ENCODE measurements at regions not wholly inside any gene's neighbourhood (a gene's known extent, or its start where the extent isn't known, plus 50 kb on each side); places are given as distances from the start of the nearest gene placed in this dataset.

- H3K27me3 ChIP-seq (replicated peaks in 1 of 2; ENCODE audit: control insufficient read depth in 2 of 2, insufficient read depth in 2 of 2, low read length in 1 of 2): no peaks in the 10 kb centered on the region
- no peaks in the 10 kb centered on the region for H3K79me2 ChIP-seq (ENCODE audit: control insufficient read depth, insufficient read depth, low read length)
- H3K4me3 ChIP-seq: no peak overlapping the region
- FAIRE-seq (no peak), ATAC-seq (no peak), DNase-seq (ENCODE audit: low read depth, low spot score) (no peak)
- no peaks in the 10 kb centered on the region for H3K9me3 ChIP-seq (replicated peaks; ENCODE audit: control insufficient read depth, insufficient read depth, low read length)
- H3K4me1 ChIP-seq (ENCODE audit: control insufficient read depth, insufficient read depth, low read length): no peaks in the 10 kb centered on the region
- H3K9ac ChIP-seq (ENCODE audit: control insufficient read depth, insufficient read depth, low read length): no peak overlapping the region
- no peak overlapping the region for H3K4me2 ChIP-seq (ENCODE audit: control insufficient read depth, insufficient read depth)
- TF ChIP-seq MYC (IDR thresholded peaks at IDR 0.05; ENCODE audit: insufficient read depth, insufficient read length, insufficient replicate concordance, low read length, severe bottlenecking): no peak
- no peak for TF ChIP-seq ASH2L (IDR thresholded peaks at IDR 0.05; ENCODE audit: borderline replicate concordance, low read depth)
- ChIA-PET SMC1A (ENCODE audit: uncharacterized antibody, unreplicated experiment) (no interaction called here), POLR2A (no interaction called here), CTCF (no interaction called here), RAD21 (ENCODE audit: unreplicated experiment) (no interaction called here)
- no peak overlapping the region for H2AFZ ChIP-seq (ENCODE audit: control insufficient read depth, low read depth, low read length)
- in situ Hi-C loops (cut with MboI) (no loop called here), intact Hi-C loops (cut with micrococcal nuclease; ENCODE audit: unreplicated experiment) (no loop called here)
- no peaks in the 10 kb centered on the region for H4K20me1 ChIP-seq (ENCODE audit: control insufficient read depth, insufficient read depth)
- no TSS peak for BruUV-seq (replicated peaks)
- no peak overlapping the region for H3K27ac ChIP-seq (ENCODE audit: control insufficient read depth, insufficient read depth)
- no peaks in the 10 kb centered on the region for H3K36me3 ChIP-seq (ENCODE audit: control insufficient read depth in 2 of 2, insufficient read depth in 2 of 2, low read length in 1 of 2)
These were observed 1328.7 kb upstream of the RAG2 start for GRCh38 chr11:37926772-37927171.

GRCh38 chr11:37916331-37916730, 1318.3 kb upstream of the RAG2 start:
- RAD21 ChIA-PET (ENCODE audit: unreplicated experiment): no interaction called here
- H3K9me3 ChIP-seq (replicated peaks; ENCODE audit: control insufficient read depth, insufficient read depth, low read length): no peaks in the 10 kb centered on the region
- no peak overlapping the region for H2AFZ ChIP-seq (ENCODE audit: control insufficient read depth, low read depth, low read length)
- no peak overlapping the region for H3K9ac ChIP-seq (ENCODE audit: control insufficient read depth, insufficient read depth, low read length)
- no TSS peak for BruUV-seq (replicated peaks)
- FAIRE-seq (no peak), DNase-seq (ENCODE audit: low read depth, low spot score) (no peak), ATAC-seq (no peak)
- intact Hi-C loops (cut with micrococcal nuclease; ENCODE audit: unreplicated experiment): no loop called here
- no peak overlapping the region for H3K27ac ChIP-seq (ENCODE audit: control insufficient read depth, insufficient read depth)
- SMC1A ChIA-PET (ENCODE audit: uncharacterized antibody, unreplicated experiment): no interaction called here
- no peaks in the 10 kb centered on the region for H3K36me3 ChIP-seq (ENCODE audit: control insufficient read depth in 2 of 2, insufficient read depth in 2 of 2, low read length in 1 of 2)
- H3K4me3 ChIP-seq: no peak overlapping the region
- CTCF ChIA-PET: interaction anchor here (0.5 to 1.1 kb wide), 2 partner anchors 833 to 875 kb away, joined by 3 read pairs; no protein-coding TSS in a partner anchor
- H3K79me2 ChIP-seq (ENCODE audit: control insufficient read depth, insufficient read depth, low read length): no peaks in the 10 kb centered on the region
- no peaks in the 10 kb centered on the region for H3K27me3 ChIP-seq (replicated peaks in 1 of 2; ENCODE audit: control insufficient read depth in 2 of 2, insufficient read depth in 2 of 2, low read length in 1 of 2)
- no peaks in the 10 kb centered on the region for H4K20me1 ChIP-seq (ENCODE audit: control insufficient read depth, insufficient read depth)
- in situ Hi-C loops (cut with MboI): no loop called here
- no peak overlapping the region for H3K4me2 ChIP-seq (ENCODE audit: control insufficient read depth, insufficient read depth)
- no peaks in the 10 kb centered on the region for H3K4me1 ChIP-seq (ENCODE audit: control insufficient read depth, insufficient read depth, low read length)
- POLR2A ChIA-PET: no interaction called here
- no peak for TF ChIP-seq REST (IDR thresholded peaks at IDR 0.05; ENCODE audit: low read depth, low read length)
- no peak for TF ChIP-seq STAT1 (conservative IDR thresholded peaks at IDR 0.05)
- no peak for TF ChIP-seq ATF3 (IDR thresholded peaks at IDR 0.05; ENCODE audit: borderline replicate concordance, extremely low read depth, low read depth, low read length)
- no peak for TF ChIP-seq HDAC6 (IDR thresholded peaks at IDR 0.05; ENCODE audit: unreplicated experiment)
- no peak for TF ChIP-seq POLR2AphosphoS5 (IDR thresholded peaks at IDR 0.05; ENCODE audit: low read length)
- TF ChIP-seq NKRF (conservative IDR thresholded peaks at IDR 0.05): no peak
- no peak for TF ChIP-seq PAX8 (IDR thresholded peaks at IDR 0.05)
- TF ChIP-seq LARP7 (IDR thresholded peaks at IDR 0.05): no peak
- TF ChIP-seq ZNF384 (IDR thresholded peaks at IDR 0.05; ENCODE audit: borderline replicate concordance, low read depth, low read length): no peak
- no peak for TF ChIP-seq IRF3 (IDR thresholded peaks at IDR 0.05)

All from GM12878 (cell line).